NCI-H1417 treated with DMSO at 0.1 percent for 48 hours (cell line): ENCODE measurements at regions not wholly inside any gene's neighbourhood (a gene's known extent, or its start where the extent isn't known, plus 50 kb on each side); places are given as distances from the start of the nearest gene placed in this dataset.

Experiments
- DNase-seq: peaks from one replicate; lab custom pipeline; 2025; lab: John Stamatoyannopoulos, UW

DNA sequence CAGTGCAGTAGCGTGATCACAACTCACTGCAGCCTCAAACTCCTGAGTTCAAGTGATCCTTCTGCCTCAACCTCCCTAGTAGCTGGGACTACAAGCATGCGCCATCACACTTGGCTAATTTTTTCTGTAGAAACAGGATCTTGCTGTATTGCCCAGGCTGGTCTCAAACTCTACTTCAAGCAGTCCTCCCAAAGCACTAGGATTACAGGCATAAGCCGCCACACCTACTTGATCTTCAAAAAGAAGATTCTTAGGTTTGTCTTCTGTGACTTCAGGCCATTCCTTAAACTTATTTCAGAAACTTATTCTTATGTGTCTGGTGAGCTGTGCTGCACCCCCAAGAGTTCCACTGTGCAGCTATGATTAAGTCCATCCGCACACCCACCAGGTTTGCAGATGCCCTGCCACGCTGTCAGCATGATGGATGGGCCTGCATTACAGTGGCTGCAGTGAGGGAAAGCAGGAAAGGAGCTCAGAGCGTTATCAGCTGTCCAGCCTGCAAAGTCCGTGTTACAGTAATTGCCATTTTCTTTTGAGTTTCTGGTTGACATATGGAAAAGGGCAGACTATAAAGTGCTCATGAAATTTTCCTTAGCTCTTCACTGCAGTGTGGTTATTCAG lies 146.6 kb downstream of the AASDH start:
- DNase-seq = no peak

DNA sequence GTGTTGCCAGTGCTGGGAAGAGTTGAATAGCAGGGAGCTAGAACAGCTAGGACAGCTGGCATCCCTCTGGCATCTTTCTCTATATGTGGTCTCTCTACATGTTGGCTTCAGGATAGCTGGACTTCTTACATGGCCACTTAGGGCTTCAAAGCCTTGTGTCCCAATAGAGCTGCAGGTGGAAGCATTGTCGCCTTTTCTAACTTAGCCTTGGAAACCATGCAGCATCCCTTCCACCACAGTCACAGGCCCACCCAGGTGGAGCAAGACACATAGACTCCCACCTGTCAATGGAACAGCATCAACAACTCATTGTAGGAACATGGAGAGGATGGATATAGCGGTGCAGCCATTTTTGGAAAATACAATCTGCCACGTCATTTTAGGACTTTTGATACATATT lies 149.0 kb downstream of the AASDH start:
- no peak for DNase-seq

DNA sequence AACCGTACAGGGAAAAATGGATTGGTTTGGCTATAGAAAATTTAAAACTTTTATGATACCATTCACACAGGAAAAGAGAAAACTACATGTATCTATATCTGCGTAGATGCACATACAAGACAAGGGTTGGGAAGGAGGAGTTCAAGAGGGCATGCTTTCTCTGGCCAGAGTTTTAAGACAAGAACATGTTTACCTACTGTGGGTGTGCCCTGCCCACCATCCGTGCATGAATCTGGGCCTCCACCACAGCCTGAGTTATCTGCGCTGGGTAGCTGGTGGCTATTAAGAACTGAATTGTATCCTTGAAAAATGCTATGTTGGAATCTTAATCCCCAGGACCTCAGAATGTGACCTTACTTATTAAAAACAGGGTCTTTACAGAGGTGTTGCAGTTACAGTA lies 151.6 kb downstream of the AASDH start:
- DNase-seq = no peak

DNA sequence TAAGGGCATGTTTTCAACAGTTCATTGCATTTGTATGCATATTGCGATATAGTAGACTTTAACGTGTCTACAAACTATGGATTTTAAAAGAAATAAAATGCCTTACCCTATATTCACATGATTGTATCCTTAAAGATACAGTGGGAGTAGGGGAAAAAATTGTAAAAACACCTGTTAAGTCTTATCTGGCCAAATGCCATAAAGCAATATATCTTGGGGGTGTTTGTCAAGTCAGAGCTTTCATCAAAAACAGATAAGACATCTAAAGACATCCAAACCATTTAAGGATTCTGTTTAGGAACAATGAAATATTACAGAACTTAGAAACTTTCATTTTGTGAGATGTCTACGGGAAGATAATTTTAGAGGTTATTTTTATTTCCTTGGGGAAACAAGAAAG lies 152.3 kb downstream of the AASDH start:
- no peak for DNase-seq

DNA sequence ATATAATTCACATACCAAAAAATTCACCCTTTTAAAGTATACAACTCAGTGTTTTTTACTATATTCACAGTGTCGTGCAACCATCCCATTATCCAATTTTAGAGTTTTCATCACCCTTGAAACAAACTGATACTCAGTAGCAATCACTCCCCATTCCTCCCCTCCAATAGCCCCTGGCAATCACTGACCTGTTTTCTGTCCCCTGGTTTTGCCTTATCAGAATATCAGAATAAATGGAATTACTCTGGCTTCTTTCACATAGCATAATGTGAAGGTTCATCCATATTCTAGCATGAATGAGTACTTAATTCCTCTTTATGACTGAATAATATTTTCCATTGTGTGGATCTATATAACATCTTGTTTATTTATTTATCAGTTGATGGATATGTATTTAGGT lies 153.2 kb downstream of the AASDH start:
- DNase-seq = no peak

DNA sequence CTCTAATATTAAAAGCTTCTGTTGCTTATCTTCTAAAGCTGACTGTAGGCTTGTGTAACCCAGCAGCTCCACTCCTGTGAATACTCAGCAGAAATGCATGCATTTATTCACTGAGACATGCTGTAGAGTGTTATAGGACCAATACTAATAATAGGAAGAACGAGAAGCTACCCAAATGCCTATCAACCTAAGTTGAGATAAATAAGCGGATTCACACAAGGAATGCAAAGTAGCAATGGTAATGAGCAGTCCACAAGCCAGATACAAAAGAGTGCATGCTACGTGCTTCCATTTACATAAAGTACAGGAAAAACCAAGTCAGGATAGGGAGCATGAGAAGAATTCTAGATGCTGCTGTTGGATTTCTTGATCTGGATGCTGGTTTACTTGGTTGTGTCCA lies 155.9 kb downstream of the AASDH start:
- DNase-seq = no peak

DNA sequence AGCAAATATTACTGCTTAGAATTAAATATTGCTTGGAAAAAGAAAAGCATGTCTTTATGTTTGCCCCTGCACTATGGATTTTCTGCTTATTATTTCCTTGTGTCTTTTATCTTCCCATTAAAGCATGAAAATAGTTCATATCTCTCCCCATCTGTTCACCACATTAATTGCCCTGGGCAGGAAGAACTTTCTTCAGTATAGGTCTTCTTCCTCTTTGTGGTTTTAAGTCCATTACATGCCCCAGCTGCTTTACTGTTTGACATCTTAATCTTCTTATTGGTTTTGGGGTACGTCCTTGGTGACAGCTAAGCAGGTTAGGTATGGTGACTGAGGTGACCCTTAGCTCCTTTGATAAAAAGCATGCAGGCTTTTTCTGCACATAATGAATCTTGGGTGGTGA lies 157.3 kb downstream of the AASDH start:
- DNase-seq = no peak

DNA sequence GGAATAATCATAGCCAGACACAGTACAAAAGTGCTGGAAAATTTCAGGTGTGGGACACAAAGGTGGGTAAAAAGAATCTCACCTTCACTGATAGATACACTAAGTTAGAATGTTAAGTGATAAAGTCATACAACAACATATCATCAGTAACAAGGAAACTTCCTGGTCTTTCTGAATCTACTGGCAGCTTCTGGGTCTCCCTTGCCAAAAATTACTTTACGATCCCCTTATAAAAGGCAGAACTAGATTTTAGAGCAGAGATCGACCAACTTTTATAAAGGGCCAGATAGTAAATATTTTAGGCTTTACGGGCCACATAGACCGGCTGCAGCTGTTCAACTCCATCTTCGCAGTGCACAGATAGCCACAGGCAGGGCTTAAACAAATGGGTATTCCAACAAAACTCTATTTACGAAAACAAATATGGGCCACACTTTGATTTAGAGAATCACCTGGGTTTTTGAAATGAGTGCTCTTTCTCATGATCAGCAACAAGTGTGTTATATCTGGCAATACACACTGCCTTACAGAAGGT lies 159.9 kb downstream of the AASDH start:
- no peak for DNase-seq

DNA sequence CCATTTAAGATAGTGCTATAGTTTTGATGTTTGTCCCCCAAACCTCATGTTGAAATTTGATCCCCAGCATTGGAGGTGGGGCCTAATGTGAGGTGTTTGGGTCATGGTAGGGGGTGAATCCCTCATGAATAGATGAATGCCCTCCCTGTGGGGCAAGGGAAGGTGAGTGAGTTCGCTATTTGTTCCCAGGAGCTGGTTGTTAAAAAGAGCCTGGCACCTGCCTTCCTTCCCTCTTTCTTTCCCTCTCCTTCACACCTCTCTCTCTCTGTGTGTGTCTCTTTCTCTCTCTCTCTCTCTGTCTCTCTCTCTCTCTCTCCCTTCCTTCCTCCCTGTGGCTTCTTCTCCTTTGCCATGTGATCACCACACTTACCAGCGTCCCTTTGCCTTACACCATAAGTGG lies 160.7 kb downstream of the AASDH start:
- DNase-seq = no peak

DNA sequence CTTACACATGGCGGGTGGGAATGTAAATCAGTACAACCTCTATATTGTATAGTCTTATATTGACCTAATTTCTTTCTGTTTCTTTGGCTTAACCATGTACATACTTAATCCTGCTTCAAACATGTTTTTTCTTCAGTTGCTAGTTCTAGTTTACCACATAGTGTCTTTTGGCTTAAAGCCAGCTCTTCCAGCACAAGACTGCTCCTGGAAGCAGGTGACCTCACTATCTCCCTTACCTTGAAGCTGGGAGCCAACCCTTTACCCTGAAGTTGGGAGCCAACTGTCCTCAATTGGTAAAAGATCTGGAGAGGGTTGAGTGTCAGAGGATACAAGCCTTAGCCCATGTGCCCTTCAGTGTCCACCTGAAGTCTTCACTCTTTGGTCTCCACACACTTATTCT lies 162.7 kb downstream of the AASDH start:
- no peak for DNase-seq

DNA sequence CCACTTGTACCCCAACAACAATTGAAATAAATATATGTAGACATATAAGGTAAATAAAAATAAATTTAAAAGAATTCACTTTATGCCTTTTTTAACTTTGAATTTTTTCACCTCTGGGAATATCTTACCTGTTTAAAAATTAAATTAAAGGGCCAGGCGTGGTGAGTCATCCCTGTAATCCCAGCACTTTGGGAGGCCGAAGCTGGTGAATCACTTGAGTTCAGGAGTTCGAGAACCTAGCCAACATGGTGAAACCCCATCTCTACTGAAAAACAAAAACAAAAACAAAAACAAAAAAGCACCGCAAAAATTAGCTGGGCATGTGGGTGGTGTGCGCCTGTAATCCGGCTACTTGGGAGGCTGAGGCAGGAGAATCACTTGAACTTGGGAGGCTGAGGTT lies 164.8 kb downstream of the AASDH start:
- DNase-seq = no peak

DNA sequence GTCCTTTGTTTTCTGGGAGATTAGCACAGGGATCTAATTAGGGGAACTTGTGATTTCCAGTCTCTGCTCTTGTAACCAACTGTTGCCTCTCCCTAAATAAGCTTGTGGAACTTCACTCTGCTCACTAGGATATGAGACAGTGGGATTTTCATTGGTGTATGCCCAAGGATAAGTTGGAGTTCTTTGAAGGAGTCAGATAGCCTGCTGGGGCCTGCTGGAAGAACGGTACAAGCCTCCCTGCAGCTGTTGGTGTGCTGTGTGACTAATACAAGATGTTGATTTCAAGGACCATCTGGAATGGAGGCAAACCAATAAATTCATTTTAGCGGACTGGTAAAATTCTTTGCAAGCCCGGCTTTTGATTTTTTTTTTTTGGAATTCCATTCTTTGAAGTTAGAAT lies 167.0 kb downstream of the AASDH start:
- no peak for DNase-seq

DNA sequence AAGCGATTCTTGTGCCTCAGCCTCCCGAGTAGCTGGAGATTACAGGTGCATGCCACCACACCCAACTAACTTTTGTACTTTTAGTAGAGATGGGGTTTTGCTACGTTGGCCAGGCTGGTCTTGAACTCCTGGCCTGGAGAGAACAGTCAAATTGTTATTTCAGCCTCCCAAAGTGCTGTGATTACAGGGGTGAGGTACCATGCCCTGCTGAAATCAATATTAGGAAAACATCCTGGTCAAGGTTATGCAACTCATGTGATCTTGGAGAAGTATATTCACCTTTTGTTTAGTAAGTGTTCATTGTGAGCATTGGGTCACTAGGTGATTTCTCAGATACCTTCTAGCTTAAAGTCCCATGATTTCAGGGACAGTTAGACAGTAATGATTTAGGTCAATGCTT lies 167.8 kb downstream of the AASDH start:
- no peak for DNase-seq

DNA sequence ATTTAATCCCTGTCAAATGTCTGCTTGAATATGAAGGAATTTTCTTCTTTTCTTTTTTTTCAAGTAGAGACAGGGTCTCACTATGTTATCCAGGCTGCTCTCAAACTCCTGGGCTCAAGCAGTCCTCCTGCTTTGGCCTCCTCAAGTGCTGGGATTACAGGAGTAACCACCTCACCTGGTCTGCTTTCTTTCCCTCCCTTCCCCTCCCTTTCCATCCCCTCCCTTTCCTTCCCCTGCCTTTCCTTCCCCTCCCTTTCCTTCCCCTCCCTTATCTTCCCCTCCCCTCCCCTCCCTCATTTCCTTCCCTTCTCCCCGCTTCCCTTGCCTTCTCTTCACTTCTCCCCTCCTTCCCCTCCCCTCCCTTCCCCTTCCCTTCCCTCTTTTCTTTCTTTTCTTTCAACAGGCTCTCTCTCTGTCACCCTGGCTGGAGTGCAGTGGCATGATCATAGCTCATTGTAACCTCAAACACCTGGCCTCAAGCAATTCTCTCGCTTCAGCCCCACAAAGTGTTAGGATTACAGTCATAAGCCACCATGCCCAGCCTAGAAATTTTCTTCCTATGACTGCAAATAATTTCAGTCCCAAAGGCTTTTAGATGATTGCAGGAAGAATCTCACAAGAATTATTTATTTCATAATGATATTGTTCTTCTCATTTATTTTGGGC lies 168.9 kb downstream of the AASDH start:
- DNase-seq = no peak

DNA sequence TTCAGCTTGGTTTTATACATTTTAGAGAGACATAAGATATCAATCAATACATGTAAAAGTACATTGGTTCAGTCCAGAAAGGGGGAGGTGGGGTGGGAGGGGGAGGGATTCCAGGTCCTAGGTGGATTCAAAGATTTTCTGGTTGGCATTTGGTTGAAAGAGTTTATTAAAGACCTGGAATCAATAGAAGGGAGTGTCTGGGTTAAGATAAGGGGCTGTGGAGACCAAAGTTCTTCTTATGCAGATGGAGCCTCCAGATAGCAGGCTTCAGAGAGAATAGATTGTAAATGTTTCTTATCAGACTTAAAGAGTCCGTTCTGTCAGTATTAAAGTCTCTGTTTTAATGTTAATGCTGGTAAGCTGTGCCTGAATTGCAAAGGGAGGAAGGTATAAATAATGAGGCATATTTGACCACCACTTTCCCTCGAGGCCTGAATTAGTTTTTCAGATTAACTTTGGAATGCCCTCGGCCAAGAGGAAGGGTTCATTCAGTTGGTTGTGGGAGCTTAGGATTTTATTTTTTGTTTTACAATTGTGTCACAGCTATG lies 169.9 kb downstream of the AASDH start:
- no peak for DNase-seq

DNA sequence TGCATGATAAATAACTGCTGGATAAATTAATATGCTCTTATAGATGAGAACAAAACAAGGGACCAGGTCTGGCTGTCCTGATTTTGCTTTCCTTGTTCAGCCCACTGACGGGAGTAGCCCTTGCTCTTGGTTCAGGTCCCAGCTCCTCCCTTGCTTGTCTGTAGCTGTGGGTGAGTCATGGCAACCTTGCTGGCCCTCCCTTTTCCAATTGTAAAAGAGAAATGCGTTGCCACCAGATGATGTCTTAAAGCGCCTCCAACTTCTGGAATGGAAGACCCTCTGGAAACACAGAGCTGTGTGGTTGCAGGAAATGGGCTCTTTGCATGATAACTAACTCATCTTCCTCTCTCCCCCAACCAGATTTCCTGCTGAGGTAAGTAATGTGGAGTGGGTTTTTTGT lies 171.4 kb downstream of the AASDH start:
- peak; percentile 36 for DNase-seq

DNA sequence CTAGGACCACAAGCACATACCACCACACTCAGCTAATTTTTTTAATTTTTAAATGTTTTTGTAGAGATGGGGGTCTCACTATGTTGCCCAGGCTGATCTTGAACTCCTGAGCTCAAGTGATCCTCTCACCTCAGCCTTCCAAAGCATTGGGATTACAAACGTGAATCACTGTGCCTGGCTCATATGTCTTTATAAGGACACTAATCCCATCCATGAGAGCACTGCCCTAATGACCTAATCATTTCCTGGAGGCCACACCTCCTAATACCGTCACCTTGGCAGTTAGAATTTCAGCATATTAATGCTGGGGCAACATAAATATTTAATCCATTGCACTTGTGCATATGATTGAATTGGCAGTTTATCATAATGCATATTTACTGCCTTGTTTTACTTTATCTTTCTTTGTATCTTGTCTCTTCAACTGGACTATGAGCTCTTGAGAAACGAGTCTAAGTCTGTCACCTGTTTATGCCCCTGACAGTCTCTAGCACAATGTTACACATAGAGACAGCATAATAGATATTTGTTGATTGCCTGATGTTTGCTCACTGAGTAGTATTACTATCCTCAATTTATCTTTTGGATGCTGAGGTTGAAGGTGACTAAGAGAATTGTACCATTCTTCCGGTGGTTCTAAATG lies 172.0 kb downstream of the AASDH start:
- no peak for DNase-seq

DNA sequence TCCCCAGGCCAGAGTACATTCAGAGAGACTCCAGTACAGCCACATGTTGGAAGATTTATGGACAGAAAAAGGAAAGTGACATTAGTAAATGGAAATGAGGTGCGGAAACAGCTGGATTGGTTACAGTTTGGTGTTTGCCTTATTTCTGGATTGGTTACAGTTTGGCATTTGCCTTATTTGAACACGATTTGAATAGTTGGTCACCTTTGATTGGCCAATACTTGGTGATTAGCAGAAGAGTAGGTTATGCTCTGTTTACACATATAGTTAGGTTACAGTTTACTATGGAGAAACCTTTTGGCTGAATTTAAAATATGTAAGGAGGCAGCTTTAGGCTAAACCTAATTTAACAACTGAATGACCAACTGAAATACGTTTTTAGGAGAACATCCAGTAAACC lies 173.7 kb downstream of the AASDH start:
- DNase-seq = no peak

DNA sequence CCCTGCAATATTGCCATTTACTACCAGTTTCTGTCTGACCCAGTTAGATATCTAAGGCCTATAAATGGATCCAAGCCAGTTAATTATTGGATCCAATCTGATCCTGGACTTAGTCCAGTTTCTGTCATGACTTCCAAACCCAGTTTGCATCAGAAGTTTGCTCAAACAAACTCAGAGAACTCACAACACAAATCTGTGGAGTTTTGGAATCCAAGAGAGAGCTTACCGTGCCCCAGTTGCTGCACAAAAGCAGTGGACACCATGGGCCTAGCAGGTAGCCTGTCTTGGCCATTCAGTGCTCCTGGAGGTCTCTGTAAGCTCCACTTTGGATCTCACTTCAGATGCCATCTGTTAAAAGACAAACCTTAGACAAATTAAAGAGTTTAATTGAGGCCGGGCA lies 174.5 kb downstream of the AASDH start:
- no peak for DNase-seq

DNA sequence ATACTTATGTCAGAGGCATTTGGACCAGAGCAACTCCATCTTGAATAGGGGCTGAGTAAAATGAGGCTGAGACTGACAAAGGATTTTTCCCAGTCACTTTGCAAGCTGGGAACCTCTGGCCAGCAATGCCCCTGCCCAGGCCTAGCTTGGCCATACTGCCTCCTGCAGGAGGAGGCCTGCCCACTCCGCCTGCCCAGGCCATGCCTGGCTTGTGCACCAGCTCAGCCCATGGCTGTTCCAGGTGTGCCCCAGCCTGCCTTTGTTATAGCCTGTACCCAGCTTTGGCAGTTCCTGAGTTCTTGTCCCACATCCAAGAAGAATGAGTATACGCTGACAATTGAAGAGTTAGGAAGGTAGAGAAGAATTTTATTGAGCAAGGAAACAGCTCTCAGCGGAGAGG lies 176.1 kb downstream of the AASDH start:
- DNase-seq = no peak

DNA sequence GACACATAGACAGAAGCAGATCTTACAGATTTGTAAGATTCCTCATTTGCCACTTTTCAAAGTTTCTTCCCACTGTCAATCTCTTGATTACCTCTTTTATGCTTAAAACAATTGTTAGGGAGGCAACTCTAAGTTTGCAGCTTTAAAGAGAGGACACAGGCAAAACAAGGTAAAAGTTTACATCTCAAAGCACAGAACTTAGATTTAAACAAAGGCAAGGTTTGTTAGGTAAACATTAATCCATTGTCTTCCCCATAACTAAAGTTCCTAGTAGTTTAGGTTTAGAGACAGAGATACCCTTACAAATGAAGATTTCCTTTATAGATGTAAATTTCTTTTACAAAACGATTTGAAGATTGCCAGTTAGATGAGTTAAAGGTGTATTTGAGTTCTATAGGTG lies 176.9 kb downstream of the AASDH start:
- no peak for DNase-seq

DNA sequence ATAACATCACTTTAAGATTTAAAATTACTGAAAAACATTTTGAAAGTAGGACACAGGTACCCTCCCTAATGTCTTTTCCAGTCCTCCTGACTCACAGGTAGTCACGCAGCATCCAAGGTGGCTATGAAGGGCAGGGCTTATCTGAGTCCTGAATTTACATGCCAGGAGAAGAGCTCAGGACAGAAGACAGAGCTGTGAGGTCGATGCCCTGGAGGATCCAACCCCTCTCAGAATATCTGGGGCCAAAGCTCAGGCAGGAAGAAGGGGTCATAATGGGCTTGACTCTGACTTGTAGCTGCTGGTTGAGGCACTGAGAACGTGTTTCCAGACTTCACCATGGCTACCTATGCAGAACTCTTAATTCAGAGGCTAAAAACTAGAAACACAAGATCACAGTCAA lies 177.5 kb downstream of the AASDH start:
- no peak for DNase-seq

DNA sequence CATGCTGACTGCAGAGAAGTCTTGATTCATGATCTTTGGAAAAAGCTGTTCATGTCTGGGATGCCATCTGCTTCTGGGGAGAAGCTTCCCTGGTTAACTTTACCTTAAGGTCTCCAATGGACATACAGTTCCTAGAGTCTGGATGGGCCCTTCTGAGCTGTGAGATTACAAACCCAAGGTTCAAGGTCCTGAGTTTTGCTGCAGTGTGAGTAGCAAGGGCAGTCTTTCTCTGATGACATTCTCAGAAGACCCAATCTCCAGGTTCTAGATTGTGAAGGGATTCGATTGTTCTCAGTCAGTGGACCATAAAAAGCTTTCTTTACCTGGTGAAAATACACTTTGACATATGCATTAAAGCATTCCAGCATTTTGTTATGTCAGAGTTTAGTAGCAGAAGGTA lies 179.2 kb downstream of the AASDH start:
- no peak for DNase-seq
